NCI-H1048 (cell line): ENCODE measurements at regions not wholly inside any gene's neighbourhood (a gene's known extent, or its start where the extent isn't known, plus 50 kb on each side); places are given as distances from the start of the nearest gene placed in this dataset.

Experiments
- DNase-seq: peaks from one replicate; lab custom pipeline; 2025; lab: John Stamatoyannopoulos, UW

- DNase-seq: no peak
Measured at GRCh38 chr6:168773788-168774187, 332.8 kb downstream of the SMOC2 start.

DNA sequence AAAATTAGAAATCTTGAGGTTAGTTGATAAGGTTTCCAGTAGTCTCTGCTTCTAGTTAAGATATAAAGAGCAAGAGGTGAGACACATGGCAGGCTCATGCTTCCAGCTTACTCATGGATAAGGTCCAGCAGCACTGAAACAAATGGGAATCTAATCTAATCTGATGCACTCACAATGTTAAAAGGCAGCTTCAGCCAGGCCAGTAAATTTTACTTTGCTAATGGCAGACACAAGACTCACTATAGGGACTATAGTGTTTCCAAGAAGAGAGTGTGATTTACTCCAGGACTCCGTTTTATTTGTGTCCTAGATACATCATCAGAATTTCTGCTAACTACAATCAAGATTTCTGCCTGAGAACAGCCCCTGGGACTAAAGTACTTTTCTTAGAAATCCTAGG, 324.8 kb downstream of the SMOC2 start:
- no peak for DNase-seq

DNA sequence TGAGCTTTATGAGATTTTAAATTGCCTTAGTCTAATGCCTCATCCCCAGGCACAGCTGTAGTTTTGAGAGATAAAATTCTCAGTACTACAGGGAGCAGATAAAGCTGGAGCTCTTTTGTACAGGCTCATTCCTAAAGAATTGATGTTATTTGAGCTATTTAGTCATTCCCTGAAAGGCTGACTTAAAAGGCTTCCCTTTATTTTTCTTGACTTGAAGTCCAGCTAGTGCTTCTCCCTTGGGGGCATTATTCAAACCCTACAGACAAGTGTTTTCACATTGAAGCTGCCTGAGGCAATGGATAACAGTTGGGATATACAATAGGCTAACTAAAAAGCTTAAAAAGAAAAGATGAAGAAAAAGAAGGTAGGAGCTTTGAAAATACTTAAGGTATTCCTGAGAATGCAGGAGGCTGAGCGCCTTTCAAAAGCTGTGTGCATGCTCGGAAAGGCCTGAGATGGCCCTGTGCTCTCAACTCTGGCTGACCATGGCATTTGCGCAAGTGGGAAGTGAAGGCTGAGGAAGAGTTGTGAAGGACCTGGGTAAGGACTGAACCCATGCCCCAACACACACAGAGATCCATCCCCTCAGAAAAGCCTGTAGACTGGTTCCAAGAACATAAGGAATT, 315.1 kb downstream of the SMOC2 start:
- DNase-seq: no peak

- DNase-seq: no peak
Measured at GRCh38 chr6:168746643-168747042, 305.7 kb downstream of the SMOC2 start.

DNA sequence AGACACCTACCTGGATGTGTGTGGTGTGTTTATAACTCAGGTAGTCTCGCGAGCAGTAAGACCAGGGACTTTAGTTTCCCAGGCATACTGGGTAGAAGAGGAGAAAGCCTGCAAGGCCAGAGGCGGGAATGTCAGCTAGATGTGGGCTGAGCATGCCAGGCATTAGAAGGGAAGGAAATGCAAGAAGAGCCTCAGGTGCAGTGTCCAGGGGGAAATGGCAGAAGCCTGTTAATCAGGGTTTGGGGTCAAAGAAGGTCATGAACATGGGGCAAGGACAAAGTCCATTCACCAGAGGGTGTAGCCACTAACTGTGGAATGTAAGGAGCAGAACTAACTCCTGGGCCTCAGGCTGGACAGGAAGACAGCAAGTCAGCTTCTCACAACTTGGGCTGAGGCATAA, 305.0 kb downstream of the SMOC2 start:
- no peak for DNase-seq

DNA sequence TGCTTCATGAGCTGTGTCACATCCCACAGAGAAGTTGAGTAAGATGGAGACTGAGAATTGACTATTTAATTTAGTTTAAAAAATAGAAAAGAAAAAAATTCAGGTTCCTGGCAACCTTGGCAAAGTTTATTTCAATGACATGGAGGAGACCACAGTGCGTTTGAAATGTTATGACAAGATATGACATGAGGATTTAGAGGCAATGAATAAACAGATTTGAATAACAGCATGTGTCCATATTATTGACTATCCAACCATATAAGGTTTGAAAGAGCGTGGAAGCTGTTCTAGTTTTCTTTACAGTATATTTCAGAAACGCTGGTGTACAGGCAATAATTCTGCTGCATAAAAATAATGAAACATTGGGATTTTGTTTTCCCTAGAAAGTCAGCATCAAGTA, 303.9 kb downstream of the SMOC2 start:
- DNase-seq: no peak

DNA sequence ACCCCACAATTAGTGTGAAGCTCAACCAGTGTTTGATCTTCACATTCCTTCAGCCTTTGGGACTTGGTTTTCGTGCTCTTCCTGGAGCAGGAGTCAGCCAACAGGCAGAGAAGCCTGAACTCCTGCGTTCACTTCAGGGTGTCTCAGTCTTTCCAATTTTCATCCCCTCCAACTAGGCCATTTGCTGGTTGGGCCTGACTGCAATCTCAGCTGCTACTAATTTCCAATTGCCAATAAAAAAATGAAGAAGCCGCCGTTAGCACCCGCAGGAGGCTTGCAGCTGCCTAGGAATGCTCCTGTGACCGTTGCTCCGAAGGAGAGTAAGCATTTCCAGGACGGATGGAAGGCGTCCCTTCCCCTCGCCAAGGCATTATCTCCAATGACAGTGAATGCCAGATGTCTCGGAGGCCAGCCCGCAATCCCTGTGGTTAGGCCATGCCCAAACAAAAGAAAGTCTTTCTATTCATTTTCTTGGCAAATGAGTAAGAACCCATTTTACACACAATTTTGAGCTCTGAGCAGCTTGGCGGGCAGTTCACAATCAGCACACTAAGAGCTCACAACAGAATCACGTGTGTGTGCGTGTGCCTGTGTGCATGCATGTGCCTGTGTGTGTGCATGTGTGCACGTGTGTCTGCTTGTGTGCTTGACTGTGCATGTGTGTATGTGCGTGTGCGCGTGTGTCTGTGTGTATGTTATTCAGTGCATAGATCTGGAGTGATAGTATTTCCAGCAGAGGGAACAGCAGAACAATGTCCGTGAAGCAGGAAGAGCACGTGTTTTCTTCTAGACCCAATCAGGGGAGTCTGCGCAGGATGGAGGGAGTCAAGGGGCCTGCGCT, 301.2 kb downstream of the SMOC2 start:
- no peak for DNase-seq

DNA sequence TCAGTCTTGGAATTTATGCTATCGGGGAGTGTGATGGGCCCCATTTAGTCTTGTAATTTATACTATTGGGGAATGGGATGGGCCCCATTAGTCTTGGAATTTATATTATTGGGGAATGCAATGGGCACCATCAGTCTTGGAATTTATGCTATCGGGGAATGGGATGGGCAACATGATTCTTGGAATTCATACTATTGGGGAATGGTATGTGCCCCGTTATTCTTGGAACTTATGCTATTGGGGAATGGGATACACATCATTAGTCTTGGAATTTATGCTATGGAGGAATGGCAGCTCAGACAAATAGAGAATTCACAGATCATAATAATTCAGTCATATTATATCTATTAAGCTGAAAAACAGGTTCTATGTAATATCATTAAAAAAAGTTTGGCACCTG, 300.3 kb downstream of the SMOC2 start:
- DNase-seq: no peak

DNA sequence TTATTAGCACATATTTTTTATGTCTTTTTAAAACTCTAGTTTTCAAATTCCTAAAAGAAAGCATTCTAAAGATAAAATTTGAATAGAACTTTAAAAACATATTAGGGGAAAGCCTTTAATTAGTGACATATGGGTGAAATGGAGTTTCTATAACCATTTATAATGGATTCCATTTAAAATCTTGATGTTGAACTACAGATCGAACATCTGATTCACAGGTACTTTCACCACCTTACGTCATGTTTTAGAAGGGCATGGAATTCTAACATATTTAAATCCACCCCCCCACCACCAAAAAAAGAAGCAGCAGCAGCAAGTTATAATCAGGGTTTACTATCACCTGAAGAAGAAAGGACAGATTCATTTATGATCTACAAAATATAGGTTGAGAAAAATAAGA, 298.4 kb downstream of the SMOC2 start:
- no peak for DNase-seq

- no peak for DNase-seq
Measured at GRCh38 chr6:168737481-168737880, 296.5 kb downstream of the SMOC2 start.

DNA sequence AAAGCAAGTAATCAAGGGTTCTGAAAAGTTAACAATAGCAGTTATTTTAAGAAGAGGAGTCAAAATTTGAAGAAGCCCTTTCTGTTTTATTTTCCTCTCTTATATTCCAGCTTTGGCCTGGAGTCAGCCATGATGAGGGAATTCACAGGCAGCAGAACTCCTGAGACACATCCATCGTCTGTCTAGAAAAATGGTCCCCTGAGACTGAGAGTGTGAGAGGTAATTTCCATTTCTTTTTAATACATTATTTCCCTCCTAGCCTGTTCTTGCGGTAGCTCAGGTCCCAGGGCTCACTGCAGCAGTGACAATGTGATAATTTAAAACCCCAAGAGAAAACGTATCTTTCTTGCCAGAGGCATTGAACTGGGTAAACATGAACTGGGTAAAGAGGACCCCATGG, 296.0 kb downstream of the SMOC2 start:
- DNase-seq: no peak

GRCh38 chr6:168736039-168736438, 295.1 kb downstream of the SMOC2 start:
- no peak for DNase-seq

GRCh38 chr6:168735268-168735949, 294.4 kb downstream of the SMOC2 start:
- no peak for DNase-seq

- DNase-seq: no peak
Measured at GRCh38 chr6:168734523-168734922, 293.5 kb downstream of the SMOC2 start.

DNA sequence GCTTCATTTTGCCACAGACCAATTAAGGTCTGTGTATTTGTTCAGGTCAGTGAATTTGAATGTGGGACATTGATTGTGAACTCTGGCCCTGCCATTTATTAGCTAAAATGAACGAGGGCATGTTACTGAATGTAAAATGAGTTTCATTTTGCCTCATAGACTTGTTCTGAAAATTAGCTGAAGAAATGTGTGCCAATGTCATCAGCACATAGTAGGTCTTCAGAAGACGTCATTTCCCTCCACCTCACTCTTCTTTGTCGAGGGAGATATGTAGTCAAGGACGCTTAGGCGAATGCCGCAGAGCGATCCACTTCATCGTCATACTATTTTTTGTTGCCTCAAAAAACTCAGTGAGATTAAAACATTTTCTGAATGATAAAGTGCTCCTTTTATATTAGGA, 291.7 kb downstream of the SMOC2 start:
- no peak for DNase-seq

DNA sequence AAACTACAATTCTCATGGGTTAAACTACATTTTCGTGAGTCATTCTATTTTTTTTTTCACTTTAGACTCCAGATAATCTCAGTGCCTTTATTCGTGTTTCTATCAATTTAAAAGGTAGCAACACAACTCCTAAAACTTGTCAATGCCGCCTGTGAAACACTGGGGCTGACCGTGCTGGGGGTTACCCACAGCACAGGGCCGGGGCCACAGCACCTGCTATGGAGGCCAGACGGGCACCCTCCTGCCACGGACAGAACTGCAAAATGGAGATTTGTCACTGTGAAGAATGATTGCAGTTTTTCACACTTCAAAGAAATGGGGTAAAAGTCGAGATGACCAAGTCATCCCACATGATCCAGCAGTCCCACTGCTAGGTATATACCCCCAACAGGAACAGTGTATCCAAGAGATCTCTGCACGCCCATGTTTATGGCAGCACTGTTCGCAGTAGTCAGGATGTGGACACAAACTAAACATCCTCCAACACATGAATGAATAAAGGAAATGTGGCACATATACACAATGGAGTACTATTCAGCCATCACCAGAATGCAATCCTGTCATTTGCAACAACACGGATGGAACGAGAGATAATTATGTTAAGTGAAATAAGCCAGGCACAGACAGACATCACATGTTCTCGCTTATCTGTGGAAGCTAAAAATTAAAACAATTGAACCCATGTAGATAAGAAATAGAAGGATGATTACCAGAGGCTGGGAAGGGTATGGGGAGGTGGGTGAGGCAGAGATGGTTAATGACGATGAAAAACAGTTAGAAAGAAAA, 290.1 kb downstream of the SMOC2 start:
- no peak for DNase-seq

GRCh38 chr6:168728056-168728455, 287.1 kb downstream of the SMOC2 start:
- no peak for DNase-seq

DNA sequence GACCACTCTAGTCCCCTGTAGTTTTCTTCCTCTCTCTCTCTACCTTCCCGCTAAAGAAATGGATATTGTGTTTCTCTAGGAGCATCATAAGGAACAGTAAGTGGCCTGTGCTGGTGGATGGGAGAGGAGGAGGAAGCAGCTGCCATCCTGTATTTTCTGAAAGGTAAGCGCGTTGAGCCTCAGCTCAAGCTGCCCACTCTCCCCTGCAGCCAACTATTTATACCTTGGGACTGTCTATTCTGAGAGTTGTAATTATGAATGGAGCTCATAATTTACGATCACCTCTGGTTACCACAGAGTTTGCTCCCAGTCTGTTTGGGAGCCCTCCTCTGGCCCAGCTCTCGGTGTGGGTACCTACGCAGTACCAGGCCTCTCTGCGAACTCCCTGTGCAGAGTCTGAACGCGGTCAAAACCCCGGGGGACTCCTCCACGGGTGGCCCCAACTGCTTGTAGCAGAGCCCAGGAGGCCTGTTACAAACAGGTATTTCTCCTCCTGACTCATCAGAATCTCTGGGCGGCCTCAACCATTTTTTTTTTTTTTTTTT, 285.4 kb downstream of the SMOC2 start:
- no peak for DNase-seq

DNA sequence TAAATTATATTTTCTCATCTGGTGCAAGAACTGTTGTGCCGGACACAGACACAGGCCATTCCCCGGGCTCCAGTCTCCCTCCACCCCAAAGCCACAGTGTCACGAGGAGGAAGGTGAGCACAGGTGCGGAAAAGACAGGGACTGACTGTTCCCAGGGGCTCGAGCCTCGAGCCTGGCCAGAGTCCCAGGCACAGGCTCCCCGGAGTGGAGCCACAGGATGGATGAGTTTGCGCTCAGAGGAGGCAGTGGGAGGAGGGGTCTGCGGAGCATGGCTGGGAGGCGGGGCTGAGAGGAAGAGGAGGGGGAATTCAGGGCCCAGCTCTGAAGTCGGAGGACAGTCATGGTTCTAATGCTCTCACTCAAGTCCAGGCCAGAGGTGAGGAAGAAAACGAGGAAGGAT, 284.8 kb downstream of the SMOC2 start:
- DNase-seq: no peak

DNA sequence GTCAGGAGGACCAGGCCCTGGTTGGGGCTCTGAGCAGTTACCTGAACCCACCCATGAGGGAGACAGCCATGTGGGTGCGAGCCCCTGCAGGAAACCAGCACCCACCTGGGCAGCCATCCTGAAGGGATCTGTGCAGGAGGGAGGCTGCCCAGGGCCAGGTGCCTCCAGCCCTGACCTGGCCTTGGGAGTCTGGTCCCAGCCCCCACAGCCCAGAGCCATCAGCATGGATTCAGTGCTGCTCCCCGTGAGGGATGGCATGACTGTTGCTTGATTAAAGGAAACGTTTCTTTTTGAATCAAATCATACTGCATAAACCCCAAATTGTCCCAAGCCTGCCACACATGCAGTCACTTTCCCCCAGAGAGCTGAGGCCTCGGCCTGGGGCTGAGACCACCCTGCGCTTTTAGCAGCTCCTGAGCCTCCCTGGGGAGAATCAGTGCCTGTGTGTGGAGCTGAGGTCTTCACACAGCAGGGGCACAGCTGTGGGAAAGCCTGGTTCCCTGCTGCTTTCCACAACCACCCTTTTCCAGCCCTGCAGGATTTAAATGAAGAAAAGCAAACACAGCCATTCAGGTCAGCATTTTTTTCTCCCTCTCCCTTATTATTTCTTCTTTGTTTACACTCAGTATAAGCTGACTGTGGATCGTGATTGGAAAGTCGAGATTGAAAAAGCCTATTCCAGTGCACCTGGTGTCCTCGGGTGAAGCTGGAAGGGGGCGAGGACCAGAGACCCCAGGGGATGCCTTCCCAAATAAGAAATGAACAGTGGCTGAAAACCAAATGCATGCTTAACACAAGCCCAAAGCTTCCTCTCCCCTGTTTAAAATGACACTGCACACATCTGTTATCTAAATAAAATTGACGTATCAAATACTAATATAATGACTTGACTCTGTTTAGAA, 283.9 kb downstream of the SMOC2 start:
- no peak for DNase-seq

- no peak for DNase-seq
Measured at GRCh38 chr6:168724033-168724432, 283.0 kb downstream of the SMOC2 start.
